BJ (cell line): ENCODE measurements at regions not wholly inside any gene's neighbourhood (a gene's known extent, or its start where the extent isn't known, plus 50 kb on each side); places are given as distances from the start of the nearest gene placed in this dataset.

Source experiments
- CTCF ChIA-PET: fragments of 350-600 bp; formaldehyde crosslinking; extraction: SDS; loops from one replicate; lab custom pipeline; 2021; ENCODE audit warnings: antibody characterized with exemption, inconsistent platforms; lab: Yijun Ruan, JAX
- POLR2A ChIA-PET: fragments of 300-600 bp; sonication (Branson Sonifier 250); formaldehyde crosslinking; extraction: SDS; loops from one replicate; lab custom pipeline; 2021; ENCODE audit warnings: antibody characterized with exemption; lab: Charles Lee
- DNase-seq: peaks from one replicate; pipeline ENCODE4 v3.0.0-alpha.2; 2011; ENCODE audit warnings: low read depth
- H3K27me3 ChIP-seq: 2 replicates; pipeline ENCODE4 v1.6.0; 2011; ENCODE audit warnings: low read length; ENCODE audit not compliant: control insufficient read depth, insufficient read depth
- H3K36me3 ChIP-seq: 2 replicates; pipeline ENCODE4 v1.5.1; 2011; ENCODE audit warnings: low read length; ENCODE audit not compliant: control insufficient read depth, insufficient read depth
- H3K4me3 ChIP-seq: 2 replicates; pipeline ENCODE4 v1.5.1; 2011; ENCODE audit warnings: low read depth, mild to moderate bottlenecking, control low read depth, low read length
- TF ChIP-seq, protein P1 (sequence below): IDR thresholded peaks from 2 replicates; pipeline ENCODE4 v1.5.1; 2011; ENCODE audit warnings: low read depth, mild to moderate bottlenecking, control low read depth, inconsistent platforms, low read length, moderate library complexity; ENCODE audit not compliant: insufficient read depth

DNA sequence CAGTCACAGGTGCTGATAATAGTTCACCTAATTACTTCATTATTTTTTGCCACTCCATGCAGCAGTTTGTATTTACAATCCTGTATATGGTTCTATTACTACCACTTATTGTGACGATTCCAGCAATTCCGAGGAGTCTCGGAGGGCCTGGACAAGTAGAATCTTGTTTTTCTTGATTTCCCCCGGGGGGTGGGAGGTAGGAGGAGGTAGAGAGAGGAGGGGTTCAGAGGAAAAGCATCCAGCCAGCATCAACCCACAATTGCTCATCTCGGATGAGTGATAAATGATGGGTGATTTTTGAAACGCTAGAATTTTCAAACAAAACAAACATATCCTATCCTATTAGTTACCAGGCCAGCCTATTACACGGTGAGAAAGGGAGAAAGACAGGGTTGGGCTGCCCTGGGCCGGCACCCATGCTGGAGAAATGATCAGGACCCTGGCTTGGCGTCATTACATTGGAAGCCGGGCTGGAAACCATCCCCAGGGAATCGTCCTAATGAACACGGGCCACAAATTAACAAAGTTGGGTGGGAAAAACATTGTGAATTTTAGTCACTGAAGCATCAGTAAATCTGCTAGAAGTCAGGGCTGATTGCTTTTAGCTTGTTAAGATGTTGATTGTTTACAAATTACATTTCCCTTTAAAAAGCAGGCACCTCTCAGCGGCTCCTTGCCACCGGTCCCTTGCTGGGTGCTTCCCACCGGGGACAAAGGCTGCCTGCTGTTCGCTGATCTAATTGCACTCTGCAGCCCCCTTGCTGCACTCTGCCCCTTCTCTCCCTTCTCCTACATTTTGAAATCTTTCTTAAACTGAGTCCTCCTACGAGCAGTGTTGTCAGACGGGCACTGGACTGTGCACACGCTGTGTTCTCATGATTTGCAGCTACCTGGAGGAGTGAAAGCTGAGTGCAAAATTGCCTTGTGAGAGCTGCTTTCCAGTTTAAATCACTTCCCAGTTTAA is 95.5 kb downstream of the FAM204A start:
- Histone ChIP-seq H3K4me3 (no peak overlapping the region), H3K27me3 (0 out of 2 replicates have a peak, but pooled peaks cover under 1% of the 10 kb centered on the region), H3K36me3 (no peaks in the 10 kb centered on the region)
- ChIA-PET POLR2A (no interaction called here), CTCF (interaction anchor here (1.2 kb wide), 1 partner anchor 12 kb away, joined by 3 read pairs; no protein-coding TSS in a partner anchor)
- DNase-seq = no peak
- TF ChIP-seq, protein P1, sequence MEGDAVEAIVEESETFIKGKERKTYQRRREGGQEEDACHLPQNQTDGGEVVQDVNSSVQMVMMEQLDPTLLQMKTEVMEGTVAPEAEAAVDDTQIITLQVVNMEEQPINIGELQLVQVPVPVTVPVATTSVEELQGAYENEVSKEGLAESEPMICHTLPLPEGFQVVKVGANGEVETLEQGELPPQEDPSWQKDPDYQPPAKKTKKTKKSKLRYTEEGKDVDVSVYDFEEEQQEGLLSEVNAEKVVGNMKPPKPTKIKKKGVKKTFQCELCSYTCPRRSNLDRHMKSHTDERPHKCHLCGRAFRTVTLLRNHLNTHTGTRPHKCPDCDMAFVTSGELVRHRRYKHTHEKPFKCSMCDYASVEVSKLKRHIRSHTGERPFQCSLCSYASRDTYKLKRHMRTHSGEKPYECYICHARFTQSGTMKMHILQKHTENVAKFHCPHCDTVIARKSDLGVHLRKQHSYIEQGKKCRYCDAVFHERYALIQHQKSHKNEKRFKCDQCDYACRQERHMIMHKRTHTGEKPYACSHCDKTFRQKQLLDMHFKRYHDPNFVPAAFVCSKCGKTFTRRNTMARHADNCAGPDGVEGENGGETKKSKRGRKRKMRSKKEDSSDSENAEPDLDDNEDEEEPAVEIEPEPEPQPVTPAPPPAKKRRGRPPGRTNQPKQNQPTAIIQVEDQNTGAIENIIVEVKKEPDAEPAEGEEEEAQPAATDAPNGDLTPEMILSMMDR = no peak

DNA sequence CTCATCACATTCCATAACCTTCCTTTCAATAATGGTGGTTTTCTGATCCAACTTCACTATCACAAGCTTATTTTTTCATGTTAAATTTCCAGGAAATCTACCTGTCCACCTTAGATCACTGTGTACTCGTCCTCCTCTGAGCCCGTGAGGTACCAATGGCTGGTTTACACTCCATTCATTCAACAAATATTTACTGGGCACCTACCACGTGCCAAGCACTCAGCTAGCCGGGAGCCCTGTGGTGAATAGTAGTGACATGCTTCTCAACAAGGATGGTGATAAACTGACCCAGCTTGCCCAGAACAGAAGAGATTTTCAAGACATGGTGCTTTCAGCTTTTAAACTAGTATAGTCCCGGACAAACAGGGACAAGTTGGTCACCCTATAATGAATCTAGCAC is 98.2 kb downstream of the FAM204A start:
- CTCF ChIA-PET = interaction anchor here (0.6 to 5.2 kb wide), 8 partner anchors 15 to 1027 kb away, joined by 3 to 45 read pairs (median 6); no protein-coding TSS in a partner anchor
- TF ChIP-seq, protein P1 = no peak
- no peaks in the 10 kb centered on the region for H3K36me3 ChIP-seq
- H3K27me3 ChIP-seq = 0 out of 2 replicates have a peak, but pooled peaks cover 2% of the 10 kb centered on the region
- H3K4me3 ChIP-seq = no peak overlapping the region
- DNase-seq = no peak
- POLR2A ChIA-PET = no interaction called here

DNA sequence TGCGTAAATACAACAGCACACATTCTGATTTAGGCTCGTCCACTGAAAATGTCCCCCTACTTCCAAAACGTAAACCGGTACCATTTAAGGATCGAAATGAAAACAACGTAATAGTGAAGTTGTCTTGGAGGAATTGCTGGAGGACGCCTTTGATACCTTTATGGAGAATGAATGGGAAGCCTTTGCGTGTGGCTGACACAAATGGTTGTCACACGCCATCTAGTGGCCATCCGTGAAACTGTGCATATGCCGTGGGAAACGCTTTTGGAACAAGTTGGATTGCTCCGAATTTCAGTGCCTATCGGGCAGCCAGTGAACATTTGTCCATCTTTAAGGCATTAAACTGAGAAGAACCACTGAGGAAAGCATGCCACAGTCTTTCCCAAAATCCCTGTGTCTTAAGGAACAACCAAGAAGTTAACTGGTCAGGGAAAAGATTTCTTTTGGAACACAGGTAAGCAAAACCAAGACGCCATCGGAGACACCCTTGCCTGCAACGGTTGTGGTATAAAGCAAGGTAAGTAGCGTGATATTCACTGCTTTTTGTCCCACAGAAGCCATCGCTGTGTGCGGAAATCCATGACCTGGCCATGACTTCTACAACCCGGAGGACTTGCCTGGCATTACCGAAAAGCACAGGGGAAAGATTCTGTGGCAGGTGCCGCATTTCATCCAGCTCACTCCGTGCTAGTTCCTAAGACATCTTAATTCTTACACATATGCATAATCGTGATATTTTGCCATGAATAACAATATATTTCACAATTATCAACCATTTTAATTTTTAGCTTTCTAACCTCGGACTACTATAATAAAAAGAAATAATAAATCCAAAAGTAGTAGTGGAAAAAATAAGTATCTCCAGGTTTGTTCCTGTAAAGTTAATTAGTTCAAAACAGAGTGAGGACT is 100.6 kb downstream of the FAM204A start:
- DNase-seq = peak; percentile 19
- TF ChIP-seq, protein P1 = peak; percentile 88
- Histone ChIP-seq H3K27me3 (0 out of 2 replicates have a peak, but pooled peaks cover 2% of the 10 kb centered on the region), H3K36me3 (no peaks in the 10 kb centered on the region), H3K4me3 (no peak overlapping the region)
- CTCF ChIA-PET = interaction anchor here (0.6 to 5.2 kb wide), 25 partner anchors 11 to 1026 kb away, joined by 3 to 59 read pairs (median 4); no protein-coding TSS in a partner anchor
- POLR2A ChIA-PET = no interaction called here

DNA sequence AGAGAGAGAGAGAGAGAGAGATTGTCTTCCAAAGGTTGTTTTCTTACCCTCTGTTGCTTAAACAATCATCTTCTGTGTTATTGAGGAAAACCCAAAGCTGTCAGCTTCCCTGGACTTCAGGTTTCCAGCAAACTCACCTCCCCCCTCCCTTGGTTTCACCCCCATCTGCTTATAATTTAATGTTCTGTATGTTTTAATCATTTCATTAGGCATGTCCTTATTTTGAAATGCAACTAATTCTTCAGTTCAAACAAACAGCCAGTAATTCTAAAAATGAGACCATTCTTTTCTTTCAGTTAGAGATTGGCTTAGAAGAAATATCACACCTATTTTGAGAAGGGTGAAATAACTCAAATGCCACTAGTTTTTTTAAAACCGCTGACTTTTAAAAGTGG is 102.9 kb downstream of the FAM204A start:
- Histone ChIP-seq H3K36me3 (no peaks in the 10 kb centered on the region), H3K4me3 (no peak overlapping the region), H3K27me3 (0 out of 2 replicates have a peak, but pooled peaks cover 2% of the 10 kb centered on the region)
- TF ChIP-seq, protein P1 = no peak
- no peak for DNase-seq
- ChIA-PET CTCF (interaction anchor here (0.8 to 3.9 kb wide), 6 partner anchors 702 to 1023 kb away, joined by 3 to 59 read pairs (median 5); no protein-coding TSS in a partner anchor), POLR2A (no interaction called here)
